ENCODE measurements at regions not wholly inside any gene's neighbourhood (a gene's known extent, or its start where the extent isn't known, plus 50 kb on each side); places are given as distances from the start of the nearest gene placed in this dataset.

DNA sequence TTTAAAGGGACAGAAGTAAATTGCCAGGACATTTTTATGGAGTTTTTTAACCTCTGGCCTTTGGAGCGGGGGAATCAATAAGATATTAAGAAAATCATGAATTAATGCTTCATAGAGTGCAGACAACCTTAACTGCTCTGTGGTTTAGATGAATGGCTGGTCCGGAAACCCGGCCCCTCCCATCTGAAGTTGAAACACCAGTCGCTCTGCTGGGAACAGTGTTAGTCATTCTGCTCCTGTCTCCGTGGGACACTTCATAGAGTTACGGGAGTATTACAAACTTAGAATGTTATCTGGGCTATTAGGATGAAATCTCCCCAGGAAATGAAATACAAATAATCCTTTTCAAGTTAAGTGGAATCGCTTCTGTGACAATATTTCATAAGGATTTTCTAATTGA lies 110.1 kb upstream of the IRX2 start:
- DNase-seq (ENCODE audit: low read depth in 1 of 2, low spot score in 2 of 2) (no peak), FAIRE-seq (no peak)
- Histone ChIP-seq H3K14ac (ENCODE audit: insufficient read length) (no peak overlapping the region), H2AFZ (ENCODE audit: low read length) (no peak overlapping the region), H3K79me2 (ENCODE audit: control insufficient read depth in 1 of 2, insufficient read depth in 2 of 2, low read length in 2 of 2) (no peaks in the 10 kb centered on the region), H3K27me3 (replicated peaks in 1 of 4; ENCODE audit: control insufficient read depth in 3 of 4, extremely low read depth in 1 of 4, insufficient read depth in 3 of 4, low read length in 3 of 4) (no peaks in the 10 kb centered on the region), H4K5ac (ENCODE audit: insufficient read length, low read depth, low read length) (no peak overlapping the region), H4K20me1 (replicated peaks in 1 of 2; ENCODE audit: control insufficient read depth in 1 of 2, insufficient read depth in 2 of 2, low read length in 2 of 2) (no peaks in the 10 kb centered on the region), H3K4me3 (ENCODE audit: extremely low read depth in 1 of 4, insufficient read depth in 2 of 4, low read depth in 3 of 4, low read length in 4 of 4) (no peak overlapping the region), H4K91ac (replicated peaks; ENCODE audit: insufficient read length, low read length) (no peak overlapping the region), H2BK15ac (ENCODE audit: low read length) (no peak overlapping the region), H2BK12ac (ENCODE audit: low read depth, low read length) (no peak overlapping the region), H4K8ac (ENCODE audit: extremely low read depth, insufficient read depth, low read length) (no peak overlapping the region), H3K9ac (replicated peaks in 1 of 4; ENCODE audit: extremely low read depth in 1 of 4, low read depth in 3 of 4, low read length in 3 of 4) (no peak overlapping the region), H3K23me2 (ENCODE audit: low read depth, low read length) (no peaks in the 10 kb centered on the region), H3K79me1 (ENCODE audit: low read depth, low read length) (no peaks in the 10 kb centered on the region), H3K9me3 (ENCODE audit: insufficient read depth in 2 of 2, low read depth in 1 of 2, low read length in 1 of 2) (peaks cover 0 to 6% of the 10 kb centered on the region in 2 experiments; a peak in 1 of 4 replicates), H2BK5ac (ENCODE audit: low read depth, low read length) (no peak overlapping the region), H2BK20ac (ENCODE audit: low read length) (no peak overlapping the region), H3K4me2 (ENCODE audit: insufficient read depth in 1 of 2, low read depth in 2 of 2, low read length in 2 of 2) (no peak overlapping the region), H2BK120ac (replicated peaks; ENCODE audit: low read depth, low read length) (no peak overlapping the region), H3K56ac (replicated peaks; ENCODE audit: insufficient read length, low read depth, low read length) (no peak overlapping the region), H3K23ac (ENCODE audit: insufficient read length) (no peak overlapping the region), H3K4ac (replicated peaks; ENCODE audit: insufficient read length, low read depth, low read length) (no peak overlapping the region), H3K36me3 (ENCODE audit: control insufficient read depth in 2 of 4, insufficient read depth in 4 of 4, low read length in 3 of 4) (no peaks in the 10 kb centered on the region), H3K4me1 (replicated peaks in 1 of 4; ENCODE audit: control insufficient read depth in 3 of 4, insufficient read depth in 4 of 4, low read length in 3 of 4) (peaks cover 0 to 5% (median 0%) of the 10 kb centered on the region in 4 experiments; a peak in 3 of 7 replicates), H3K18ac (ENCODE audit: extremely low read depth, low read length) (no peak overlapping the region), H3K27ac (ENCODE audit: low read depth, low read length) (no peak overlapping the region), H2AK5ac (ENCODE audit: low read depth, low read length) (no peak overlapping the region)
- WGBS, 2 experiments (ENCODE audit: extremely low coverage in 1 of 2, insufficient coverage in 1 of 2, insufficient read length in 1 of 2, insufficient replicate concordance in 2 of 2, low coverage in 1 of 2, low lambda C conversion rate in 2 of 2, missing lambda C conversion rate in 1 of 2): 84% methylated on average over 7 of the region's 7 CpGs; no CpG with 5 or more reads in 1 of the 2 experiments
- TF ChIP-seq, protein P1, sequence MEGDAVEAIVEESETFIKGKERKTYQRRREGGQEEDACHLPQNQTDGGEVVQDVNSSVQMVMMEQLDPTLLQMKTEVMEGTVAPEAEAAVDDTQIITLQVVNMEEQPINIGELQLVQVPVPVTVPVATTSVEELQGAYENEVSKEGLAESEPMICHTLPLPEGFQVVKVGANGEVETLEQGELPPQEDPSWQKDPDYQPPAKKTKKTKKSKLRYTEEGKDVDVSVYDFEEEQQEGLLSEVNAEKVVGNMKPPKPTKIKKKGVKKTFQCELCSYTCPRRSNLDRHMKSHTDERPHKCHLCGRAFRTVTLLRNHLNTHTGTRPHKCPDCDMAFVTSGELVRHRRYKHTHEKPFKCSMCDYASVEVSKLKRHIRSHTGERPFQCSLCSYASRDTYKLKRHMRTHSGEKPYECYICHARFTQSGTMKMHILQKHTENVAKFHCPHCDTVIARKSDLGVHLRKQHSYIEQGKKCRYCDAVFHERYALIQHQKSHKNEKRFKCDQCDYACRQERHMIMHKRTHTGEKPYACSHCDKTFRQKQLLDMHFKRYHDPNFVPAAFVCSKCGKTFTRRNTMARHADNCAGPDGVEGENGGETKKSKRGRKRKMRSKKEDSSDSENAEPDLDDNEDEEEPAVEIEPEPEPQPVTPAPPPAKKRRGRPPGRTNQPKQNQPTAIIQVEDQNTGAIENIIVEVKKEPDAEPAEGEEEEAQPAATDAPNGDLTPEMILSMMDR (IDR thresholded peaks at IDR 0.05; ENCODE audit: control extremely low read depth in 1 of 3, insufficient read depth in 1 of 3, low read depth in 1 of 3, low read length in 3 of 3): no peak
- no peak for TF ChIP-seq HDAC6 (IDR thresholded peaks at IDR 0.05; ENCODE audit: low read depth, low read length)
- TF ChIP-seq CHD1 (IDR thresholded peaks at IDR 0.05; ENCODE audit: low read depth, low read length): no peak
- TF ChIP-seq EGR1 (IDR thresholded peaks at IDR 0.05; ENCODE audit: borderline replicate concordance, low read depth, low read length): no peak
- no peak for TF ChIP-seq NRF1 (IDR thresholded peaks at IDR 0.05; ENCODE audit: low read depth, low read length)
- TF ChIP-seq SAP30 (IDR thresholded peaks at IDR 0.05; ENCODE audit: insufficient read depth, insufficient replicate concordance, low read length): no peak
- no peak for TF ChIP-seq RBBP5 (IDR thresholded peaks at IDR 0.05; ENCODE audit: borderline replicate concordance, low read depth, low read length)
- ChIA-PET POLR2A (ENCODE audit: partially characterized antibody) (no interaction called here), CTCF (ENCODE audit: partially characterized antibody) (interaction anchor here (1.0 kb wide), 1 partner anchor 13 kb away, joined by 7 read pairs; no protein-coding TSS in a partner anchor)
